ENCODE measurements at regions not wholly inside any gene's neighbourhood (a gene's known extent, or its start where the extent isn't known, plus 50 kb on each side); places are given as distances from the start of the nearest gene placed in this dataset.

DNA sequence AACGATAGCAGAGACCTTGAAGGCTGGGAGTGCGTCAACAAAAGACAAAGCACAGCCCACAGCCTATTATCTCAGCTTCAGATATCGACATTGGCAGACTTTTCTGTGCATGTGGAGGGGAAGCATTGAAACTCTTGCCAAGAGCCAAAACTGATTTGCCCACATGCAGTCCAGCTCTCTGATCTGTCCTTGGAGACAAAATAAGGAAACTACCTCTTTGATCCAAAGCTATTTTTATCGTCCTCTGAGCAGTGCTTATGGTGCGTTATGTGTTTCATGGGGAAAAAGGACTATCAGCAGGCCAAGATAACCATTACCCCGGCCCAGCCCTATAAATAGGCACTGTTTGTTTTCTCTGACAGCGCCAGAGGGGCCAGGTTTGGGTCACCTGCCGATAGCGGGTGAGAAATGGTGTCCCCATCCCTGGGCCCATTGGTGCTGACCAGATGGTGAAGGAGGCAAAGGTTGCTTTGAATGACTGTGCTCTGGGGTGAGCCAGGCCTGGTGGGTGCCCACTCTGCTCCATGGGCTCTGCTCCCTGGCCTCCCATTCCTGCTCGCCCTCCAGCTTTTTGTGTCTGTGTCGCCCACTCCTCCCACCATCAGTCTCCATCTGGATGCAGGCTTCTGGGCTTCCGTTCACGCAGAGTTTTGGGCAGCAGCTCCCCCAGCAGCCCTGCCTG lies 176.1 kb upstream of the HS6ST1 start:
- intact Hi-C loops (cut with micrococcal nuclease; ENCODE audit: unreplicated experiment) = no loop called here
- POLR2A ChIA-PET (ENCODE audit: low non-redundant PET) = no interaction called here
- no peak for DNase-seq (ENCODE audit: low spot score)

GRCh38 chr2:128495996-128496547 lies 177.4 kb upstream of the HS6ST1 start:
- Histone ChIP-seq H3K4me3 (ENCODE audit: low read depth, low read length, poor library complexity, severe bottlenecking) (no peak overlapping the region), H3K27me3 (replicated peaks; ENCODE audit: insufficient read depth, low read depth, low read length, poor library complexity) (no peaks in the 10 kb centered on the region), H3K4me1 (ENCODE audit: insufficient read depth, low read length, poor library complexity, severe bottlenecking) (no peaks in the 10 kb centered on the region), H3K27ac (ENCODE audit: low read depth, low read length, poor library complexity, severe bottlenecking) (no peak overlapping the region), H3K9me3 (ENCODE audit: low read depth, low read length, poor library complexity, severe bottlenecking) (no peaks in the 10 kb centered on the region), H3K36me3 (ENCODE audit: insufficient read depth, low read length, poor library complexity, severe bottlenecking) (no peaks in the 10 kb centered on the region)
- BruUV-seq (replicated peaks) = no TSS peak
- POLR2A ChIA-PET (ENCODE audit: low non-redundant PET) = no interaction called here
- no peak for DNase-seq (ENCODE audit: low spot score)
- CTCF ChIA-PET = no interaction called here
- intact Hi-C loops (cut with micrococcal nuclease; ENCODE audit: unreplicated experiment) = no loop called here
- no peak for TF ChIP-seq CTCF (conservative IDR thresholded peaks at IDR 0.05; ENCODE audit: low read depth, low read length)
- no peak for TF ChIP-seq EZH2 (IDR thresholded peaks at IDR 0.05; ENCODE audit: borderline replicate concordance, low read depth, low read length, poor library complexity, severe bottlenecking)

More for the DNA sequence above, 176.1 kb upstream of the HS6ST1 start:
- no peaks in the 10 kb centered on the region for H3K27me3 ChIP-seq (replicated peaks; ENCODE audit: insufficient read depth, low read depth, low read length, poor library complexity)
- no TSS peak for BruUV-seq (replicated peaks)
- H3K9me3 ChIP-seq (ENCODE audit: low read depth, low read length, poor library complexity, severe bottlenecking) = no peaks in the 10 kb centered on the region
- H3K36me3 ChIP-seq (ENCODE audit: insufficient read depth, low read length, poor library complexity, severe bottlenecking) = no peaks in the 10 kb centered on the region
- H3K4me1 ChIP-seq (ENCODE audit: insufficient read depth, low read length, poor library complexity, severe bottlenecking) = no peaks in the 10 kb centered on the region
- CTCF ChIA-PET = no interaction called here
- TF ChIP-seq EZH2 (IDR thresholded peaks at IDR 0.05; ENCODE audit: borderline replicate concordance, low read depth, low read length, poor library complexity, severe bottlenecking) (no peak), CTCF (conservative IDR thresholded peaks at IDR 0.05; ENCODE audit: low read depth, low read length) (no peak)
- H3K4me3 ChIP-seq (ENCODE audit: low read depth, low read length, poor library complexity, severe bottlenecking) = no peak overlapping the region
- no peak overlapping the region for H3K27ac ChIP-seq (ENCODE audit: low read depth, low read length, poor library complexity, severe bottlenecking)

DNA sequence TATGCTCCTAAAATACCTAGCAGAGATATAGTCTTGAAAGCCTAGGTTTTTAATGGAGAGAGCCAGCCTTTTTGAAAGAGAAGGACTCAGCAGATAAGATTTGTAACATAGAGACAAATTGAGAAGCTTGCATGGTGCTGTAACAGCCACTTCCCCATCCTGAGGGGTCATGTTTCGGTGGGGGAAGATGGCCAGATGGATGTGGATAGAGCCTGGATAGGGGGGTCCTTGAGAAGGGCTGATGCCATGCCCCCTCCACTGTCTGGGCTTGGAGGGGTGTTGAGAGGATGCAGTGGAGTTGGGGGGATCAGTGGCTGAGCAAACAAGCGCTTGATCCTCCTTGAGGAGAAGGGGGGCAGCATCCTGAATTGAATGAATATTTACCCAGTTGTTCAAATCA lies 178.0 kb upstream of the HS6ST1 start:
- Histone ChIP-seq H3K27me3 (replicated peaks; ENCODE audit: insufficient read depth, low read depth, low read length, poor library complexity) (no peaks in the 10 kb centered on the region), H3K36me3 (ENCODE audit: insufficient read depth, low read length, poor library complexity, severe bottlenecking) (no peaks in the 10 kb centered on the region), H3K4me1 (ENCODE audit: insufficient read depth, low read length, poor library complexity, severe bottlenecking) (no peaks in the 10 kb centered on the region), H3K4me3 (ENCODE audit: low read depth, low read length, poor library complexity, severe bottlenecking) (no peak overlapping the region), H3K27ac (ENCODE audit: low read depth, low read length, poor library complexity, severe bottlenecking) (no peak overlapping the region), H3K9me3 (ENCODE audit: low read depth, low read length, poor library complexity, severe bottlenecking) (no peaks in the 10 kb centered on the region)
- intact Hi-C loops (cut with micrococcal nuclease; ENCODE audit: unreplicated experiment) = no loop called here
- TF ChIP-seq EZH2 (IDR thresholded peaks at IDR 0.05; ENCODE audit: borderline replicate concordance, low read depth, low read length, poor library complexity, severe bottlenecking) (no peak), CTCF (conservative IDR thresholded peaks at IDR 0.05; ENCODE audit: low read depth, low read length) (no peak)
- ChIA-PET CTCF (no interaction called here), POLR2A (ENCODE audit: low non-redundant PET) (no interaction called here)
- DNase-seq (ENCODE audit: low spot score) = no peak
- no TSS peak for BruUV-seq (replicated peaks)

Data from A673 (cell line).